NT2/D1 (cell line): ENCODE measurements at regions not wholly inside any gene's neighbourhood (a gene's known extent, or its start where the extent isn't known, plus 50 kb on each side); places are given as distances from the start of the nearest gene placed in this dataset.
A peak's percentile ranks its signal among the peaks of the same experiment; 100 is the strongest.

Experiments used
- DNase-seq: peaks from one replicate; pipeline ENCODE4 v3.0.0-alpha.2; 2011; ENCODE audit warnings: low read depth, low spot score
- H3K27me3 ChIP-seq: 2 replicates; pipeline ENCODE4 v1.6.0; 2011; ENCODE audit warnings: mild to moderate bottlenecking; ENCODE audit not compliant: insufficient read length, insufficient read depth
- H3K36me3 ChIP-seq: 2 replicates; pipeline ENCODE4 v1.6.1; 2011; ENCODE audit warnings: mild to moderate bottlenecking, low read length, mixed read lengths; ENCODE audit not compliant: insufficient read depth, insufficient read length
- H3K4me1 ChIP-seq: 2 replicates; pipeline ENCODE4 v1.5.1; 2011; ENCODE audit not compliant: insufficient read depth, insufficient read length
- H3K4me3 ChIP-seq: 2 replicates; pipeline ENCODE4 v1.5.1; 2011; ENCODE audit warnings: low read depth; ENCODE audit not compliant: insufficient read length
- H3K9ac ChIP-seq: 2 replicates; pipeline ENCODE4 v1.6.0; 2011; ENCODE audit warnings: low read depth; ENCODE audit not compliant: insufficient read length
- H3K9me3 ChIP-seq: 2 replicates; pipeline ENCODE4 v1.5.1; 2011; ENCODE audit warnings: mild to moderate bottlenecking, low read length; ENCODE audit not compliant: insufficient read depth
- SUZ12 ChIP-seq: IDR thresholded peaks from 2 replicates; pipeline ENCODE4 v1.6.1; 2011; ENCODE audit not compliant: insufficient read length, insufficient read depth; ENCODE audit errors: extremely low read depth
- YY1 ChIP-seq: IDR thresholded peaks from 2 replicates; pipeline ENCODE4 v1.6.1; 2011; ENCODE audit not compliant: insufficient read length, insufficient read depth
- ZNF274 ChIP-seq: IDR thresholded peaks from 2 replicates; pipeline ENCODE4 v1.6.1; 2011; ENCODE audit warnings: mild to moderate bottlenecking, low read depth, low read length

- Histone ChIP-seq H3K36me3 (no peaks in the 10 kb centered on the region), H3K9me3 (no peaks in the 10 kb centered on the region), H3K9ac (no peak overlapping the region), H3K4me3 (no peak overlapping the region), H3K27me3 (no peaks in the 10 kb centered on the region), H3K4me1 (no peaks in the 10 kb centered on the region)
- no peak for TF ChIP-seq ZNF274
- TF ChIP-seq SUZ12, result no peak
- TF ChIP-seq YY1, result no peak
- DNase-seq, result no peak
These were observed 723.8 kb downstream of the TUSC7 start for GRCh38 chr3:117433427-117433826.

GRCh38 chr3:117434661-117435412, 725.3 kb downstream of the TUSC7 start:
- Histone ChIP-seq H3K4me1 (no peaks in the 10 kb centered on the region), H3K4me3 (no peak overlapping the region), H3K9ac (no peak overlapping the region), H3K27me3 (no peaks in the 10 kb centered on the region), H3K36me3 (no peaks in the 10 kb centered on the region), H3K9me3 (no peaks in the 10 kb centered on the region)
- peak; percentile 27 for DNase-seq
- TF ChIP-seq YY1, result no peak
- no peak for TF ChIP-seq ZNF274
- no peak for TF ChIP-seq SUZ12

GRCh38 chr3:117435506-117435905, 725.9 kb downstream of the TUSC7 start:
- no peak overlapping the region for H3K9ac ChIP-seq
- no peak for DNase-seq
- H3K9me3 ChIP-seq, result no peaks in the 10 kb centered on the region
- no peaks in the 10 kb centered on the region for H3K27me3 ChIP-seq
- H3K4me3 ChIP-seq, result no peak overlapping the region
- H3K4me1 ChIP-seq, result no peaks in the 10 kb centered on the region
- H3K36me3 ChIP-seq, result no peaks in the 10 kb centered on the region
- TF ChIP-seq YY1 (no peak), ZNF274 (no peak), SUZ12 (no peak)

GRCh38 chr3:117439812-117440211, 730.2 kb downstream of the TUSC7 start:
- peak; percentile 40 for DNase-seq
- H3K9me3 ChIP-seq, result no peaks in the 10 kb centered on the region
- TF ChIP-seq ZNF274 (no peak), SUZ12 (no peak), YY1 (no peak)
- H3K4me1 ChIP-seq, result no peaks in the 10 kb centered on the region
- no peaks in the 10 kb centered on the region for H3K36me3 ChIP-seq
- no peak overlapping the region for H3K9ac ChIP-seq
- no peaks in the 10 kb centered on the region for H3K27me3 ChIP-seq
- no peak overlapping the region for H3K4me3 ChIP-seq

GRCh38 chr3:117441851-117442250, 732.3 kb downstream of the TUSC7 start:
- Histone ChIP-seq H3K9me3 (no peaks in the 10 kb centered on the region), H3K36me3 (no peaks in the 10 kb centered on the region), H3K27me3 (no peaks in the 10 kb centered on the region), H3K4me1 (no peaks in the 10 kb centered on the region), H3K4me3 (no peak overlapping the region), H3K9ac (no peak overlapping the region)
- no peak for DNase-seq
- TF ChIP-seq ZNF274, result no peak
- no peak for TF ChIP-seq YY1
- TF ChIP-seq SUZ12, result no peak

GRCh38 chr3:117442566-117442965, 733.0 kb downstream of the TUSC7 start:
- no peaks in the 10 kb centered on the region for H3K36me3 ChIP-seq
- no peak overlapping the region for H3K4me3 ChIP-seq
- H3K4me1 ChIP-seq, result no peaks in the 10 kb centered on the region
- no peaks in the 10 kb centered on the region for H3K9me3 ChIP-seq
- H3K27me3 ChIP-seq, result no peaks in the 10 kb centered on the region
- DNase-seq, result no peak
- no peak overlapping the region for H3K9ac ChIP-seq
- TF ChIP-seq ZNF274, result no peak
- TF ChIP-seq YY1, result no peak
- TF ChIP-seq SUZ12, result no peak

- no peak overlapping the region for H3K9ac ChIP-seq
- no peaks in the 10 kb centered on the region for H3K9me3 ChIP-seq
- no peak for DNase-seq
- no peaks in the 10 kb centered on the region for H3K36me3 ChIP-seq
- no peaks in the 10 kb centered on the region for H3K4me1 ChIP-seq
- H3K4me3 ChIP-seq, result no peak overlapping the region
- TF ChIP-seq YY1 (no peak), ZNF274 (no peak), SUZ12 (no peak)
- no peaks in the 10 kb centered on the region for H3K27me3 ChIP-seq
These were observed 733.4 kb downstream of the TUSC7 start for GRCh38 chr3:117443014-117443413.
